ENCODE measurements at regions not wholly inside any gene's neighbourhood (a gene's known extent, or its start where the extent isn't known, plus 50 kb on each side); places are given as distances from the start of the nearest gene placed in this dataset.

- TF ChIP-seq RAD21 (IDR thresholded peaks at IDR 0.05; ENCODE audit: low read depth) = no peak
- TF ChIP-seq FOXM1 (IDR thresholded peaks at IDR 0.05; ENCODE audit: borderline replicate concordance, low read depth) = no peak
- TF ChIP-seq EP300 (IDR thresholded peaks at IDR 0.05; ENCODE audit: borderline replicate concordance) = no peak
- no peak for TF ChIP-seq ZBTB7A (IDR thresholded peaks at IDR 0.05; ENCODE audit: low read depth)
- TF ChIP-seq TAF1 (IDR thresholded peaks at IDR 0.05; ENCODE audit: low read depth) = no peak
- no peak for TF ChIP-seq MAX (IDR thresholded peaks at IDR 0.05)
- no peak for TF ChIP-seq EGR1 (IDR thresholded peaks at IDR 0.05)
- no peak for TF ChIP-seq CEBPB (IDR thresholded peaks at IDR 0.05)
- TF ChIP-seq REST (IDR thresholded peaks at IDR 0.05; ENCODE audit: low read depth) = no peak
- no peak for TF ChIP-seq CREB1 (IDR thresholded peaks at IDR 0.05; ENCODE audit: low read depth)
- TF ChIP-seq NFIC (IDR thresholded peaks at IDR 0.05) = no peak
Measured at GRCh38 chr10:28468707-28469483, 64.0 kb upstream of the WAC start.

Measured in Ishikawa (cell line).